Calu3 (cell line): ENCODE measurements at regions not wholly inside any gene's neighbourhood (a gene's known extent, or its start where the extent isn't known, plus 50 kb on each side); places are given as distances from the start of the nearest gene placed in this dataset.

ENCODE experiments used
- BruUV-seq: library from RNA; stranded (reverse); fragments of 400-500 nt; replicated peaks from 2 replicates; lab custom pipeline; 2021; lab: Mats Ljungman, UMichigan
- CTCF ChIA-PET: fragments of 300-600 bp; sonication (Branson Sonifier 250); formaldehyde crosslinking; loops from one replicate; lab custom pipeline; 2022; ENCODE audit warnings: antibody characterized with exemption; lab: Charles Lee
- DNase-seq: peaks from one replicate; pipeline ENCODE4 v3.0.0; 2022
- H3K27ac Mint-ChIP-seq: one replicate; pipeline ENCODE4 v1.8.0; 2022; ENCODE audit warnings: mixed read lengths; ENCODE audit not compliant: unreplicated experiment
- H3K27me3 Mint-ChIP-seq: one replicate; pipeline ENCODE4 v1.8.0; 2022; ENCODE audit warnings: mixed read lengths; ENCODE audit not compliant: unreplicated experiment
- H3K36me3 Mint-ChIP-seq: one replicate; pipeline ENCODE4 v1.8.0; 2022; ENCODE audit warnings: mild to moderate bottlenecking, moderate library complexity, mixed read lengths; ENCODE audit not compliant: insufficient read depth, unreplicated experiment
- H3K4me1 Mint-ChIP-seq: one replicate; pipeline ENCODE4 v1.8.0; 2022; ENCODE audit warnings: mild to moderate bottlenecking, low read depth, mixed read lengths; ENCODE audit not compliant: unreplicated experiment
- H3K4me3 Mint-ChIP-seq: one replicate; pipeline ENCODE4 v1.8.0; 2022; ENCODE audit warnings: mild to moderate bottlenecking, low read depth, moderate library complexity, mixed read lengths; ENCODE audit not compliant: unreplicated experiment
- H3K9me3 Mint-ChIP-seq: one replicate; pipeline ENCODE4 v1.8.0; 2022; ENCODE audit warnings: low read depth, mixed read lengths; ENCODE audit not compliant: unreplicated experiment
- intact Hi-C: fragments of 100-400 bp; cut with micrococcal nuclease; formaldehyde crosslinking; loops from one replicate; pipeline ENCODE4 v1.10.0; 2022; ENCODE audit not compliant: unreplicated experiment
- TF ChIP-seq, protein P1 (sequence below): fragments of 200-600 bp; IDR thresholded peaks from one replicate; pipeline ENCODE4 v1.8.0; 2022; ENCODE audit warnings: antibody characterized with exemption; ENCODE audit not compliant: unreplicated experiment

DNA sequence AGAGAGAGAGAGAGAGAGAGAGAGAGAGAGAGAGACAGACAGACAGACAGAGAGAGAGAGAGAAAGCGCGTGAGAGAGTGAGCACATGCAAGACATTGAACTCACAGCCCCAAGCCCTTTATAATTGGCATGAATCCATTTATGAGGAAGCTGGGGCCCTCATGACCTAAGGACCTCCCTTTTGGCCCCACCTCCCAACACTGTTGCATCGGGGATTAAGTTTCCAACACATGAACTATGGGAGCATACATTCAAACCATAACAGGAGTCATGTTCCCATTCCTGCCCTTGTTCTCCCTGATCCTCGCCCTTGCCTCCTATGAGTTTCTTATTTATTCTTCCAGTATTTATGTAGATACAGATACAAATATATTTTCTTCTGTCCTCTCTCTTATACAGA, 269.8 kb upstream of the ARX start:
- Mint-ChIP-seq H3K4me3 (no peak overlapping the region), H3K4me1 (no peaks in the 10 kb centered on the region), H3K27me3 (no peaks in the 10 kb centered on the region), H3K9me3 (no peaks in the 10 kb centered on the region), H3K27ac (no peak overlapping the region), H3K36me3 (no peaks in the 10 kb centered on the region)
- CTCF ChIA-PET = no interaction called here
- DNase-seq = no peak
- intact Hi-C loops = no loop called here
- no TSS peak for BruUV-seq
- TF ChIP-seq, protein P1, sequence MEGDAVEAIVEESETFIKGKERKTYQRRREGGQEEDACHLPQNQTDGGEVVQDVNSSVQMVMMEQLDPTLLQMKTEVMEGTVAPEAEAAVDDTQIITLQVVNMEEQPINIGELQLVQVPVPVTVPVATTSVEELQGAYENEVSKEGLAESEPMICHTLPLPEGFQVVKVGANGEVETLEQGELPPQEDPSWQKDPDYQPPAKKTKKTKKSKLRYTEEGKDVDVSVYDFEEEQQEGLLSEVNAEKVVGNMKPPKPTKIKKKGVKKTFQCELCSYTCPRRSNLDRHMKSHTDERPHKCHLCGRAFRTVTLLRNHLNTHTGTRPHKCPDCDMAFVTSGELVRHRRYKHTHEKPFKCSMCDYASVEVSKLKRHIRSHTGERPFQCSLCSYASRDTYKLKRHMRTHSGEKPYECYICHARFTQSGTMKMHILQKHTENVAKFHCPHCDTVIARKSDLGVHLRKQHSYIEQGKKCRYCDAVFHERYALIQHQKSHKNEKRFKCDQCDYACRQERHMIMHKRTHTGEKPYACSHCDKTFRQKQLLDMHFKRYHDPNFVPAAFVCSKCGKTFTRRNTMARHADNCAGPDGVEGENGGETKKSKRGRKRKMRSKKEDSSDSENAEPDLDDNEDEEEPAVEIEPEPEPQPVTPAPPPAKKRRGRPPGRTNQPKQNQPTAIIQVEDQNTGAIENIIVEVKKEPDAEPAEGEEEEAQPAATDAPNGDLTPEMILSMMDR = no peak

DNA sequence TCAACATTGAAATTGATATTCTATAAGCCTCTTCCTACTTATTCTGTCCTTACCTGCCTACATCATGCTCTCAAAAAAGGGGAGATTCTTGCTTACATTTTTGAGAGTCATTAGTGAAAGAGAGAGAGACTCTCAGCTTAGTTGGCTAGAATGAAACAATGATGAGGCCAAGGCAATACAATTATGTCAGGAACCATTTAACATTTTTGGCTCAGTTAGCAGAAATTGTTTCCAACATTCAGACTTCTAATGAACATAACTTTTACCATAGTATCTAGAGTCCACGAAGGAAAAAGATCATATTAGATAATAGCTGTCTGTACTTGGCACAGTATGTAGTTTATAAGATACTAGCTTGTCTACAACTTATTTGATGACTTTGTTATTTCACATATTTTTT, 263.7 kb upstream of the ARX start:
- BruUV-seq = no TSS peak
- no peak overlapping the region for H3K27ac Mint-ChIP-seq

DNA sequence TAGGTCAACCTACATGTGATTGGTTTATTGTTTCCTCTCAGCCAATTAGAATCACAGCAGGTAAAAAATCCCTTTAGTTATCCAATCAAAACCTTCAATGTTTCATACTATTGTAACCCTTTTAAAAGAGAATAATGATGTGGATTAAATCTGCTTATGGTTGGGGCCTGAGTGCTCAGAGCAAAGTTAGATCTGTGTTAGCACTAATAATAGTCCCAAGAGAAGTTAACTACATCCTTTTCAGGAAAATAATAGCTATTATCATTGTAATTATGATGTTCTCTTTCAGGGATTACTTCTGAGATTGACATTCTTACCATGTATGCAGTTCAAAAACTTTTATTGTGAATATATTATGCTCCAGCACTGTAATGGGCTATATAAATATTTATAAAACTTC, 262.6 kb upstream of the ARX start:
- H3K4me3 Mint-ChIP-seq = no peak overlapping the region
- no peaks in the 10 kb centered on the region for H3K27me3 Mint-ChIP-seq
- H3K4me1 Mint-ChIP-seq = no peaks in the 10 kb centered on the region
- no peaks in the 10 kb centered on the region for H3K9me3 Mint-ChIP-seq
- CTCF ChIA-PET = no interaction called here
- intact Hi-C loops = no loop called here
- no peak overlapping the region for H3K27ac Mint-ChIP-seq
- no peaks in the 10 kb centered on the region for H3K36me3 Mint-ChIP-seq
- BruUV-seq = no TSS peak
- DNase-seq = no peak
- TF ChIP-seq, protein P1 = no peak

More for the DNA sequence above, 263.7 kb upstream of the ARX start:
- no peak for DNase-seq
- H3K4me3 Mint-ChIP-seq = no peak overlapping the region
- H3K36me3 Mint-ChIP-seq = no peaks in the 10 kb centered on the region
- H3K9me3 Mint-ChIP-seq = no peaks in the 10 kb centered on the region
- no peaks in the 10 kb centered on the region for H3K4me1 Mint-ChIP-seq
- H3K27me3 Mint-ChIP-seq = no peaks in the 10 kb centered on the region
- CTCF ChIA-PET = no interaction called here
- TF ChIP-seq, protein P1 = no peak
- intact Hi-C loops = no loop called here

DNA sequence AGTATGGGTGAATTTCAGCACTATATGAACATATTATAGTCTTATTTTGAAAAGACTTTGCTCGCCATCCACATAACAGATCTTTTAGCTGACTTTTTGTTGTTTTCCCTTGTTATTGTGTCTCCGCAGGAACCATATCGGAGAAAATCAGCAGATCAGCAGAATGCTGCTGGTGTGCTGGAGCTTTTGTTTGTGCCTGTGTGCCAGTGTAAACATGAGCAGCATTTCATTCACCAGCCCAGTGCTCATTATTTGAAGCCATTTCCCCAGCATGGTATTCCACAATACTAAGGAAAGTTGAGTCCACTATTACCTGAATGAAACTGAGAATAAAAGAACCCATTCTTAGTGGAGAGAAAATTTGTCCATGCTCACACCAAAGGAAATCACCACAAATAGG, 261.8 kb upstream of the ARX start:
- Mint-ChIP-seq H3K4me3 (no peak overlapping the region), H3K27me3 (no peaks in the 10 kb centered on the region), H3K9me3 (no peaks in the 10 kb centered on the region), H3K4me1 (no peaks in the 10 kb centered on the region), H3K27ac (no peak overlapping the region), H3K36me3 (no peaks in the 10 kb centered on the region)
- intact Hi-C loops = no loop called here
- TF ChIP-seq, protein P1 = no peak
- CTCF ChIA-PET = no interaction called here
- no TSS peak for BruUV-seq
- no peak for DNase-seq

DNA sequence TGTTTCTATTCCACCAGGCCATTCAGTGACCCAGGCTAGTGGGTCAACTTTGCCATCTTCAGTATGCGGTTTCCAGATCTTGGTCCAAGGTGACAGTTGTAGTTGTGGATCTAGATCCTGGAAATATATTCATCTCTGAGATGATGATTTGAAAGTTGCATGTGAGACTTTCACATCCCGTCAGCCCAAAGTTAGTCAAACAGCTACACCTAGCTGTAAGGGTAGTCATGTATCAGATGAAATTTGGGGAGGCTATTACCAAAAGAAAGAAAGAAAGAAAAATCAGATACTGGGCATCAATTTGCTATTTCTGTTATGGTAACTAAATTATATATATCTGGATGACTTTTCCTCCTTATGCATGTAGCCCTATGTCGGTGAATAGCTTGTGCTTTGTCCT, 259.4 kb upstream of the ARX start:
- CTCF ChIA-PET = no interaction called here
- no peaks in the 10 kb centered on the region for H3K9me3 Mint-ChIP-seq
- H3K4me3 Mint-ChIP-seq = no peak overlapping the region
- intact Hi-C loops = no loop called here
- H3K27me3 Mint-ChIP-seq = no peaks in the 10 kb centered on the region
- no peaks in the 10 kb centered on the region for H3K36me3 Mint-ChIP-seq
- TF ChIP-seq, protein P1 = no peak
- no peak for DNase-seq
- BruUV-seq = no TSS peak
- H3K4me1 Mint-ChIP-seq = no peaks in the 10 kb centered on the region
- no peak overlapping the region for H3K27ac Mint-ChIP-seq
